ENCODE measurements at regions not wholly inside any gene's neighbourhood (a gene's known extent, or its start where the extent isn't known, plus 50 kb on each side); places are given as distances from the start of the nearest gene placed in this dataset.
A peak's percentile ranks its signal among the peaks of the same experiment; 100 is the strongest.

DNA sequence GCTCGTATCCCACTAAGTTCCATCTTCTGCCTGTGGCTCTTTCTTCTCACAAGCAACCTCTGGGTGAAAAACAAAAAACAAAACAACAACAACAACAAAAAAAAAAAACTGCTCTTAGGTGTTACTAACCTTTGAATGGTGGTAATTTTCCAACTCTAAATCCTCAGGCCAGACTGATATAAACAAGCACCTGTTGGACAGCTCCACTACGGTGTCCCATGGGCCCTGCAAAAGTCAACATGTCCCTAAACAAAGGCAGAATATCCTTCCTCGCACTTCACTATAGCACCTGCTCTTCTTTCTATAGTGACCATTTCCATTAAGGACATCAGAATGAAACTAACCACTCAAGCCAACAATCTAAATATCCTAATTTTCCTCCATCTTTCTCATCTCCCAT is 54.6 kb upstream of the PARM1 start:
- no peak for DNase-seq

DNA sequence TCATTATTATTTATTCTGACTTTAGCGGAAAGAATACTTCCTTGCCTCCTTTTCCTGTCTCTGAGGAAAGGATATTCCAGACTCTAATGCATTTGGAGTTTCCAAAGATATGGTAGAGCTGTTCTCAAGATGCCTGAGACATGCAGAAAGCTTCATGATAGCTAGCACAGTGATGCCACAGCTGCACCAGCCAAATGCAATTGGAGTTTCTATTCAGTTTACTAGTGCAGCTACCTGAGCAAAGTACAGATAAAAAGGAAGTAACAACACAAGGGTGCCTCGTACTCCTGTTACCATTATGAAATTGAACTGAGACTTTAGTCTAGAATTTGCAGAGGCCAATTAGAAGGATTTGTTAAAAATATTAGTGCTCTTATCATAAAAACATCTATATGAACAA is 57.5 kb upstream of the PARM1 start:
- DNase-seq: no peak

DNA sequence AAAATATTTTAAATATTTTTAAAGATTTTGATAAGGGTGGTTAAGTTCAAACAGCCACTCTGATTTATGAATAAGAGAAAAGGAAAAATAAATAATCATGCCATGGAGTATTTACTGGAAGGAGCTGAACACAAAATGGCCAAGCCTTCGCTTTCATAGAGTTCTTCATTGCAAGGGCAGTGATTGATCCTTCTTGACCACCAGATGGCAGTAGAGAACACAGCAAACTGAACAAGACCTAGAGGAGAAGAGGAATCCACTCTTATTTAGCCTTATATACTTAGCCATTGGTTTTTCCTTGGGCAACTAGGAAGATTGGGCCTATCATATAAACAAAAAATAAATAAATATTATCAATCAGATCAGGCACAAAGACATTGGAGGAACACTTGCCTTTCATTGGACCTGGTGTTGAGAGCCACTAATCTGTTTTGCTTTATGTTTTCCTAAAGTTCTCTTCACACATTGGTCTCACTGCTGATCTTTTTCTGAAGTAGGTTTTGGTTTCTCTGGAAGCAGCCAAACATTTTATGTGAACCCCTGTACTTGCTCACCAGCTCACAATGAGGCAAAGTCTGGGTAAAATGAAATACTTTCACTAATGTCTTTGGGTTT is 58.1 kb upstream of the PARM1 start:
- peak in 1 of 2 experiments; percentile 4 for DNase-seq

DNA sequence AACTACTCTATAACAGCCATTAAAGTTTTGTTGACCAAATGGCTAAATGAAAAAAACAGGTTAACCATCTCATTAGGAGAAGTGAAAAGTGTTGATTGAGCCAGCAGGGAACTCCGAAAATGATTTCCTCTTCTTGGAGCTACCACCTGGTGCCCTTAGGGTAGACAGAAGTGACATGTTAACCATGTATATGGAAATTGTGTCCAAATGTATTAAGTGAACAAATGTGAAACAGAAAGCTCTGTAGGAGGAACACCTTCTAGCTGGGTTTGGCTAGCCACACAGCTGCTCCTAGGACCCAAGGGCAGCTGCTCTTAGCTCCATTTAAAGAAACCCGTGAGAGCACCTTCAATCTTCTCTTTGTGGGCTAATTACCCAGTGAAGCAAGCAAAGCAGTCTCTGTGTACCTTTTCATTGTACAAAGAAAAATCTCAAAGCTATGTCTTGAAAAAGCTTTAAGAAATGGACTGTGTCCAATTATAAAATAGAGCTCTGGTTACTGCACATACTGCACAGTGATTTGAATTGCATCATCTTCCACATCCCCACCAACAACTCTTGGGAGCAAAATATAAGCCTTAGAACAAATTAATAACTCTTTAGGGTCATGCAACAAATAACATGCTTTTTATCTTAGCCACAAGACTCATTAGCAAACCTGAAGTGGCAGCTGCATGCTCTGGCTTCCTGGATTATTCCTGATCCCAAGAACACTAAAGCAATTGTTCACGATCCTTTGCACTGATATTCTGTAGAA is 59.2 kb upstream of the PARM1 start:
- DNase-seq: no peak

DNA sequence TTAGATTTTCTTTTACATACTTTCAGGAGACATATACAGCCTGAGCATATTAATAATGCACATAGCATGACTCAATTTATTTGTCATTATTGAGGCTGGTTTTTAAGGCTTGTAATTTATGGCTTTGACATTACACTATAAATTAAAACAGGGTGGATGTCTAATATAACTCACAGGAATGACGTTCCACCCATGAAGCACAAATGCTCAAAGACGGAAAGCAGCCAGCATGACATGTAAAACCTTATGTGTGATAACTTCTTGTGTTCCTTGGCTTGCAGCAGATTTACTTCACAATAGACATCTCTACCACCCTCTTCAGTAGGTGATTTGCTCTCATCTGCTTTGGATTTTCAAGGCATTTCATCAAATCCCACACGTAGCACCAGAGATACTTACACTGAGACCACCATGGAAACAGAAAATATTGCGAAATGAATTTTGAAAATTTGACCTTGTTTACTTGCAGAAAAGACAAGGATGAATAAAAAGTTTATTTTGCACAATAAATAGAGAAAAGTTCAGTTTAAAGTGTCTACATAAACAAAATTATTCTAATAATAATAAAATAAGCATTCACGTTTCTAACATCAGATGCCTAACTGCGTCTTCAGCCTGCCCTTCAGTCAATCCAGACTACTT is 64.7 kb upstream of the BTC start:
- DNase-seq: no peak

DNA sequence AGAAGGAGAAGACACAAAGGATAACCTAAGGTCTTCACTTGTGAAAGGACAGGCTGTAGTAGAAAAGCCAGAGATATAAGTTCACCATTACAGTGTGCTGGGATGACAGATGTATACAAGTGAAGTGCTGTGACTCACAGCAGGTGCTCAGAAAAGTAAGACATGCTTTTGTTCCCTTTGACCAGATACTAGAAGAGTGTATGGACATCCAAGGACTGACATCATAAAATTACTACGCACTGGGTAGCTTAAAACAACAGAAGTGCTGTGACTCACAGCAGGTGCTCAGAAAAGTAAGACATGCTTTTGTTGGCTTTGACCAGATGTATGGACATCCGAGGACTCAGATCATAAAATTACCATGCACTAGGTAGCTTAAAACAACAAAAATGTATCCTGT is 61.6 kb upstream of the BTC start:
- DNase-seq: no peak

DNA sequence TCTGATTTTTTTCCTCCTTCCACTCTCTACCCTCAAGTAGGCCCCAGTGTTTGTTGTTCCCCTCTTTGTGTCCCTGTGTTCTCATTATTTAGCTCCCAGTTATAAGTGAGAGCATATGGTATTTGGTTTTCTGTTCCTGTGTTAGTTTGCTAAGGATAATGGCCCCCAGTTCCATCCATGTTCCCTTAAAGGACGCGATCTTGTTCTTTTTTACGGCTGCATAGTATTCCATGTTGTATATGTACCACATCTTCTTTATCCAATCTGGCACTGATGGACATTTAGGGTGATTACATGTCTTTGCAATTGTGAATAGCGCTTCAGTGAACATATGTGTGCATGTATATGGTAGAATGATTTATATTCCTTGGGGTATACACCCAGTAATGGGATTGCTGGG is 54.5 kb upstream of the BTC start:
- DNase-seq: no peak

DNA sequence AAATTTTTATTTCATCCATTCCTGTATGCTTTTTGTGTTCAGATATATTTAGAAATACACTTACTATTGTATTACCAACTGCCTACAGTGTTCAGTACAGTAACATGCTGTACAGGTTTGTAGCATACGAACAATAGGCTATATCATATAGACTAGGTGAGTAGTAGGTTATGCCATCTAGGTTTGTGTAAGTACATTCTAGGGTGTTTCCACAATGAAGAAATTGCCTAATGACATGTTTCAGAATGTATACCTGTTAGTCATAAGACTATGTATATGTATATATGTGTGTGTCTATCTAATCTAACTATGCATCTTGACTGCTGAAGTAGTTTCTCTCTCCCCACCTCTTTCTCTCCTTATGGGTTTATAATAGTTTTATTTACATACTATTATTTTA is 51.5 kb upstream of the BTC start:
- no peak for DNase-seq

Data from activated CD4-positive, alpha-beta T cell treated with anti-CD3 and anti-CD28 coated beads, Interleukin-2, amount 50 U/mL, for 48 hours (primary cell).